ENCODE measurements at regions not wholly inside any gene's neighbourhood (a gene's known extent, or its start where the extent isn't known, plus 50 kb on each side); places are given as distances from the start of the nearest gene placed in this dataset.
A peak's percentile ranks its signal among the peaks of the same experiment; 100 is the strongest.

DNA sequence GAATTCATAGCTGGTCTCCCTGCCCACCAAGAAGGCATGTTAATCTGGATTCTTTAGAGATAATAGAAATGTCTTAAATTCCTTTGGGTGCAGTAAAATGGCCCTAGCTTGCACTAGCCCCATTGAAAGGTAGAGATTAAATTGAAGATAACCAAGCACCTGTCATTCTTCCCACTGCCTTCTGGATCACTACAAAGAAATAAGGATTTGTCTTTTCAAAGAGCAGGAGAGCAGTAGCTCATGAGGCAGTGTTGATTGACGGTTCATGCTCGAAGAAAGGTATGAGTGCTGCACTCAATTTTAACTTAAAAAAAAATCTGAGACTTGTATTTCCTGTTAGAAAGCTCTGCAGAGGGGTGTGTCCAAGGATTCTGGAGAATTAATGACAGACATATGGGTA lies 74.9 kb upstream of the F3 start:
- no peak overlapping the region for H3K4me3 ChIP-seq (ENCODE audit: low read length)
- peaks cover 48% of the 10 kb centered on the region for H3K4me1 ChIP-seq (ENCODE audit: control insufficient read depth, insufficient read depth, low read length)
- no peaks in the 10 kb centered on the region for H3K36me3 ChIP-seq (ENCODE audit: control insufficient read depth, insufficient read depth, low read length)
- no peak overlapping the region for H3K9ac ChIP-seq (ENCODE audit: low read length)
- H3K9me3 ChIP-seq (ENCODE audit: control insufficient read depth, low read length): no peaks in the 10 kb centered on the region
- no peaks in the 10 kb centered on the region for H3K27me3 ChIP-seq (ENCODE audit: control insufficient read depth, insufficient read depth, low read length)

DNA sequence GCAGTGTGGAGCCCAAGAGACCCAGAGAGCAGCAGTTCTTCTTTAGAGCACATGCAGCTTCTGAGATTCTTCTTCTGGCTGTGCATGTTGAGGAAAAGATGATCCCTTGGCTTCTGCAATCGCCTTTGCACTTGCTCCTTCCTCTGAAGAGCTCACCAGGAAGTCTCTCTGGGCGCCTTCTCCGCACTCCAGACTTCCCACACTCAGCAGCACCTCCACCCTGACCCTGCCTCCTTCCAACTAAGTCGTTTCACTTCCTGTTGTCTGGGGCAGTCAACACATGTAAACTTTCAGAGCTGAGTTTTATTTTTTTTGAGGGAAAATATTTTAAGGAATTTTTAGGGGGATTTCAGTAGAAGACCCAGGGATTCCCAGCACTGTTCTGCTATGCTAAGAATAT lies 73.4 kb upstream of the F3 start:
- H3K4me1 ChIP-seq (ENCODE audit: control insufficient read depth, insufficient read depth, low read length): peaks cover 43% of the 10 kb centered on the region
- no peaks in the 10 kb centered on the region for H3K9me3 ChIP-seq (ENCODE audit: control insufficient read depth, low read length)
- no peak overlapping the region for H3K4me3 ChIP-seq (ENCODE audit: low read length)
- H3K36me3 ChIP-seq (ENCODE audit: control insufficient read depth, insufficient read depth, low read length): no peaks in the 10 kb centered on the region
- no peaks in the 10 kb centered on the region for H3K27me3 ChIP-seq (ENCODE audit: control insufficient read depth, insufficient read depth, low read length)
- H3K9ac ChIP-seq (ENCODE audit: low read length): no peak overlapping the region

DNA sequence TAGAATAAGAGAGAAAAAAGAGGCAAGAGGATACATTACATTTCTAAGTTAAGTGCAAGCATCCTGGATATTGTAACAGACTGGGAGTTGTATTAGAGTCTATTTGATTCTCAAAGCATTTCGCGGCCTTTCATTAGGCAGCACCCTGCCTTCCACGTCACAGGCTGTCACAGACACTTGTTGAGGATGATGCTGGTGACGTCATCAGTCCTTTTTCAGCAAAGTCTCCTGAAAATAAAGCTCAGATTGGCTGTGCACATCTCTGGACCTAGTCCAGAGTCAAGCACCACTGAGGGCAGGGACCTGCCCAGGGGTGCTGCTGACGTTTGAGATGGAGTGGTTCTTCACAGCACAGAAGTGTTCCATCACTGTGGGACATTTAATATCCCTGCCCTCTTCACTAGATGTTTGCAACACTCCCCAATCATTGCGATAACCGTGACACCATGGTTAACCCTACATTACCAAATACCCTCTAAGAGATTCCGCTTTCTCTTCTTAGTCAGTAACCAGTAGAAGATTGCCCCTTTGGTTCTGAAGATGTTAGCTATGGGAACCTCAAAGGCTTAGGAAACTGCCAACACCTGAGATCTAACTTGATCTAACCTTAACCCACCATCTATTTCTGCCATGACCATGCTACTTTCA lies 72.7 kb upstream of the F3 start:
- Histone ChIP-seq H3K4me3 (ENCODE audit: low read length) (no peak overlapping the region), H3K27me3 (ENCODE audit: control insufficient read depth, insufficient read depth, low read length) (no peaks in the 10 kb centered on the region), H3K36me3 (ENCODE audit: control insufficient read depth, insufficient read depth, low read length) (no peaks in the 10 kb centered on the region), H3K4me1 (ENCODE audit: control insufficient read depth, insufficient read depth, low read length) (peaks cover 49% of the 10 kb centered on the region), H3K9me3 (ENCODE audit: control insufficient read depth, low read length) (no peaks in the 10 kb centered on the region), H3K9ac (ENCODE audit: low read length) (no peak overlapping the region)

DNA sequence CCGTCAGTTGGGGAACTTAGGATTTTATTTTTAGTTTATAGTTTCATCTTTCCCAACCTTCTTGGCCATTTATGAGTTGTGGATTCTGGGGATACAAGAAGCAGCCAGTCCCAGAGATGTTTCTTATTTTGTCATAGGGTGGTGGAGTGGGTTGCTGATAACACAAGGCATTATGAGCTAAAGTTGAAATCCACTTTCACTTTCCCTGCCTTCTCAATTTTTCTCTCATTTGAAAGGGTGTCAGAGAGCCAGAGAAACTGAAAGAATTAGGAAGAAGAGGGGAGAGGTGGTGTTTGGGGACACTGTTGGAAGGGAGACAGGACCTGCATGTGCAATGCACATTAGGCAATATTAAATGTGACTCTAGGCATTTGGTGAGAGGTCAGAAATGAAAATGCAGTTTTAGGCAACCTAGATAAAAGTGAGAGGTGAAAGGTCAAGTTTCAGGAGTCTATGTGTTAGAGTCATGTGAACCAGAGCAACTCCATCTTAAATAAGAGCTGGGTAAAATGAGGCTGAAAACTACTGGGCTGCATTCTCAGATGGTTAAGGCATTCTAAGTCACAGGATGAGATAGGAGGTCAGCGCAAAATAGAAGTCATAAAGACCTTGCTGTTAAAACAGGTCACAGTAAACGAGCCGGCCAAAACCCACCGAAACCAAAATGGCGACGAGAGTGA lies 71.1 kb upstream of the F3 start:
- Histone ChIP-seq H3K27me3 (ENCODE audit: control insufficient read depth, insufficient read depth, low read length) (no peaks in the 10 kb centered on the region), H3K9me3 (ENCODE audit: control insufficient read depth, low read length) (no peaks in the 10 kb centered on the region), H3K4me3 (ENCODE audit: low read length) (no peak overlapping the region), H3K36me3 (ENCODE audit: control insufficient read depth, insufficient read depth, low read length) (no peaks in the 10 kb centered on the region), H3K4me1 (ENCODE audit: control insufficient read depth, insufficient read depth, low read length) (peaks cover 65% of the 10 kb centered on the region), H3K9ac (ENCODE audit: low read length) (peak overlapping the region; percentile 6)

DNA sequence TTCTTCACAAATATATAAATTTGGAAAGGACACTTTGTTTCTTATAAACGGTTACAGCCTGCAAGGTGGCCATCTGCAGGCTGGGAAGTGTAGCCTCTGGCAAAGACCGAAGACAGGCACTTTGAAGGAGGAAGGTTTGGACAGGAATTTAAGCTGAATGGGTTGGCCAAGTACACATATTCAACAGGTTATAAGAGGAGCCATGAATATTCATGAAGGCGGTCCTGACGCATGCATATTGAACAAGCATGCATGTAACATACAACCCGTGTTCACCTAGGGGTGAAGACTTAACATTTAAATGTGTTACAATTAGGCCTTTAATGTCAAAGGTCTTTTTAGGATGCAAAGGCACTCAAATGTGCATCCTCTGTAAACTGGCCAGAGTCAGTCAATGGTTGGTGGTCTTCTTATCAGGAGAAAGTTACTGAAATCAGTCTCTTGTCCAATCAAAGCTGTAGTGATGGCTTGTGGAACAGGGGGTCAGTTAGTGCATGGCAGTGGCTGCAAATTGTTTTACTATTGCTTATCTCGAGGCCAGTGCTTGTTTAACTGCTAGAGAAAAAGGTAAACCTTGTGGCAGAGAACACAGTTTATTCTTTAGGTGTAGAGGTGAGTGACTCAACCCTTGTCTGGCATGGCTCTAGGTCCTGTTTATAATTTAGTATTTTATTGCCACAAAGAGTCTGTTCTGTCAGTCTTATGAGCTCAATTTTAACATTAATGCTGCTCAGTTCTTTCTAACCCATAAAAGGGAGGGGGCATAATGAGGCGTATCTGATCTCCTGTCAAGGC lies 70.3 kb upstream of the F3 start:
- Histone ChIP-seq H3K9ac (ENCODE audit: low read length) (peak overlapping the region; percentile 6), H3K36me3 (ENCODE audit: control insufficient read depth, insufficient read depth, low read length) (no peaks in the 10 kb centered on the region), H3K27me3 (ENCODE audit: control insufficient read depth, insufficient read depth, low read length) (no peaks in the 10 kb centered on the region), H3K4me3 (ENCODE audit: low read length) (no peak overlapping the region), H3K4me1 (ENCODE audit: control insufficient read depth, insufficient read depth, low read length) (peaks cover 73% of the 10 kb centered on the region), H3K9me3 (ENCODE audit: control insufficient read depth, low read length) (no peaks in the 10 kb centered on the region)

DNA sequence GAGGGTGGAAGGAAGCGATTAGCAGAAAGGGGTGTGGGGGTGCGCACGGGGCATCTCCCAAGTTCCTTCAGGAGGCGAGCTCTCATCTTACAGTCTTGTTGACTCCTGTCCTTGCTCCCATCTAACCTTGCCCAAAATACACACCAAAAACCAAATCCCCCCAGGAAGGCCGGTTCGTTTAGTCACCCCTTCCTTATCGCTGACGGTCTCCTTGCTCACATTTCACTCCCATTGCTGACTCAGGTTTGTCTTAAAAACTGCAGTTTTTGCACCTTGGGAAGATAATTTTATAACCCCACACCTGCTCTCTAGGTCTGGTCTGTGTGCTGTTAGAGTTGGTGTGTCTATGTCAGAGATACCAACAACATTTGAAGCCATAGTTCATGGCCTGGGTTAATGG lies 68.1 kb upstream of the F3 start:
- H3K4me1 ChIP-seq (ENCODE audit: control insufficient read depth, insufficient read depth, low read length): peaks cover 88% of the 10 kb centered on the region

DNA sequence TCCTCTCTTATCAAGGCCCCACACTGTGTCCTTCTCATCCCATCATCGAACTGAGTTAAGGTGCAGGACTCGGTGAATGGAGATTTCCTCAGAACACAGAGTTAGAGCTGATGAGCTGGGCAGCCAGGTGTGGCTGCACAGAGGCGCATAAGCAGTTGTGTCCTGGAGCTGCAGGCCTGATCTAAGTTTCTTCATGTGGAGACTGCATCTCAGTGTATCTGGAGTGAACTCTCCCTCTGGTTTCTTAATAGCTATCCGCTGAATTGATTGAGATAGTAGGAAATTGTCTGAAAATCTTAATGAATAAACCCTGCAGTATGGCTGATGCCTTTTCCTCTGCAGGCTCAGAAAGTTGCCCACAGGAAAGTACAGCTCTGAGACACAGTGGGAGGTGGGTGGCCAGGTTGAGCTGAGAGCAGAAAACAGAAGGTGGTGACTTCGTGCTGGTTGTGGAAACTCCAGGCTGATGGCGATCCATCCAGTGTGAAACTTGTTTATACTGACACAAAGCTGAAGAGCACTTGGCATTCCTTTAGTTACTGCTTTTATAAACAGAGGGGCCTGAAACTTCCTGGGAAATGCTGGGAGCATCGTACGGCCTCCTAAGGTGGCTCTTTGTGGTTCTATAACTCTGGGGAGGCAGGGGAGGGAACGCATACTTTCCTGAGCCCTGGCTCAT lies 67.4 kb upstream of the F3 start:
- Histone ChIP-seq H3K9ac (ENCODE audit: low read length) (no peak overlapping the region), H3K36me3 (ENCODE audit: control insufficient read depth, insufficient read depth, low read length) (no peaks in the 10 kb centered on the region), H3K9me3 (ENCODE audit: control insufficient read depth, low read length) (no peaks in the 10 kb centered on the region), H3K4me3 (ENCODE audit: low read length) (no peak overlapping the region), H3K4me1 (ENCODE audit: control insufficient read depth, insufficient read depth, low read length) (peaks cover 87% of the 10 kb centered on the region), H3K27me3 (ENCODE audit: control insufficient read depth, insufficient read depth, low read length) (no peaks in the 10 kb centered on the region)

More for the DNA sequence above, 68.1 kb upstream of the F3 start:
- no peaks in the 10 kb centered on the region for H3K36me3 ChIP-seq (ENCODE audit: control insufficient read depth, insufficient read depth, low read length)
- H3K4me3 ChIP-seq (ENCODE audit: low read length): no peak overlapping the region
- H3K9ac ChIP-seq (ENCODE audit: low read length): no peak overlapping the region
- H3K27me3 ChIP-seq (ENCODE audit: control insufficient read depth, insufficient read depth, low read length): no peaks in the 10 kb centered on the region
- no peaks in the 10 kb centered on the region for H3K9me3 ChIP-seq (ENCODE audit: control insufficient read depth, low read length)

DNA sequence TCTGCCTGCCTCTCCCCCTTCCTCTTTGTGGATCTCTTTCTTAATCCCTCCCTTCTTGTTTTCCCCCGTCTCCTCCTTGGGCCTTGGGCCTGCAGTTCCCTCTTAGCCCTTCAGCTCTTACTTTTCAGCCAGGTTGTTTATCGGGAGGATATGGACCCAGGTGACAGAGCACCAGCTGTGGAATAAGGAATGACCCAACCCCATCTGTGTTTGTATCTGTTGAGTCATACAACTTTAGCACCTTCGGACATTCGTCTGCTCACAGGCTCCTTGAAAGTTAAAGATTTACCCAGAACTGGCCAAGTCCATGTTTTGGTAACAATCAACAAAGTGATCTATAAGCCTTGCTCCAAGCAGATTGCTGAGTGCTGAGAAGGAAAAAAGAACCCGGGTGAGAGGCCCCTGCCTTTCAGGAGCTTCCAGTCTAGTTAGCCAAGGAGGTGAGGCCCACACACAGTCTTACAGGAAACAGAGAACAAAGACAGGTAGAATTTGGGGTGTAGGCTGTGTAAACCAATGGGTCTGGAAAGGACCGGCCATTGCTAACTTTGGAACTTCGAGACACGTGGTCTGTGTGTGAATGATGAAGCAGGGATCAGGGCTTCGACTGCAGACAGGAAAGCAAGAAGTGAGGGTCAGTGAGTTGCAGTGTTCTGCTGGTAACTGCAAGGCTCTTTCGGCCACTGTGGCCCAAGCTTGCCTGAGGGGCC lies 66.7 kb upstream of the F3 start:
- H3K4me1 ChIP-seq (ENCODE audit: control insufficient read depth, insufficient read depth, low read length): peaks cover 92% of the 10 kb centered on the region
- no peaks in the 10 kb centered on the region for H3K9me3 ChIP-seq (ENCODE audit: control insufficient read depth, low read length)
- no peaks in the 10 kb centered on the region for H3K27me3 ChIP-seq (ENCODE audit: control insufficient read depth, insufficient read depth, low read length)
- H3K9ac ChIP-seq (ENCODE audit: low read length): no peak overlapping the region
- no peak overlapping the region for H3K4me3 ChIP-seq (ENCODE audit: low read length)
- H3K36me3 ChIP-seq (ENCODE audit: control insufficient read depth, insufficient read depth, low read length): no peaks in the 10 kb centered on the region

DNA sequence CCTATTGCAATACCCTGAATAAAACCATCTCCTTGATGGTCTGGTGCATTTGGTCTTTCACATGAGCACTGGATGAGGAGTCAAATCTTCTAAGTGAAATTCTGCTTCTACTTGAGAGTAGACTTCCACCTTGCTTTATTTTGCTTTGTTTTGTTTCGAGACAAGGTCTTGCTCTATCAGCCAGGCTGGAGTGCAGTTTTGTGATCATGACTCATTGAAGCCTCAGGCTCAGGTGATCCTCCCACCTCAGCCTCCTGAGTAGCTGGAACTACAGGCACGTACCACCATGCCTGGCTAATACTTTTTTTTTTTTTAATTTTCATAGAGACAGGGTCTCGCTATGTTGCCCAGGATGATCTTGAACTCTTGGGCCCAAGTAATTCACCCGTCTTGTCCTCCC lies 65.8 kb upstream of the F3 start:
- H3K4me3 ChIP-seq (ENCODE audit: low read length): no peak overlapping the region
- no peak overlapping the region for H3K9ac ChIP-seq (ENCODE audit: low read length)
- no peaks in the 10 kb centered on the region for H3K27me3 ChIP-seq (ENCODE audit: control insufficient read depth, insufficient read depth, low read length)
- H3K4me1 ChIP-seq (ENCODE audit: control insufficient read depth, insufficient read depth, low read length): peaks cover 86% of the 10 kb centered on the region
- no peaks in the 10 kb centered on the region for H3K36me3 ChIP-seq (ENCODE audit: control insufficient read depth, insufficient read depth, low read length)
- no peaks in the 10 kb centered on the region for H3K9me3 ChIP-seq (ENCODE audit: control insufficient read depth, low read length)

DNA sequence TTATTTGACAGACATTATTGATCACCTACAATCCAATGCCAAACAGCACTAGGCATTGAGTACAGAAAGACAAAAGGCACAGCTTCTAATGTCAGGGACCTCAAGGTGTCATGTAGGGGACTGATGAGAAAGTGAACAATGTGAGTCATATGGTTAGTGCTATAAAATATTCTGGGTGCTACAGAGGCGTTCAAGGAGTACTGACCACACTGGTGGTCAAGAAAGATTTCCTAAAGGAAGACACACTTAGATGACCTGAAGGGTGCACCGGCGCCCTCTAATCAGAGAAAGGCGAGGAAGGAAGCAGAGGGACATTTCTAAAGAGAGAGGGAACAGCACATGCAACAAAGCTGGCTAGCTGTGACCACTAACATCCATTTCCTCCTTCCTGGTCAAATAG lies 64.9 kb upstream of the F3 start:
- no peaks in the 10 kb centered on the region for H3K27me3 ChIP-seq (ENCODE audit: control insufficient read depth, insufficient read depth, low read length)
- peaks cover 87% of the 10 kb centered on the region for H3K4me1 ChIP-seq (ENCODE audit: control insufficient read depth, insufficient read depth, low read length)
- H3K36me3 ChIP-seq (ENCODE audit: control insufficient read depth, insufficient read depth, low read length): no peaks in the 10 kb centered on the region
- no peaks in the 10 kb centered on the region for H3K9me3 ChIP-seq (ENCODE audit: control insufficient read depth, low read length)
- H3K4me3 ChIP-seq (ENCODE audit: low read length): no peak overlapping the region
- H3K9ac ChIP-seq (ENCODE audit: low read length): no peak overlapping the region

DNA sequence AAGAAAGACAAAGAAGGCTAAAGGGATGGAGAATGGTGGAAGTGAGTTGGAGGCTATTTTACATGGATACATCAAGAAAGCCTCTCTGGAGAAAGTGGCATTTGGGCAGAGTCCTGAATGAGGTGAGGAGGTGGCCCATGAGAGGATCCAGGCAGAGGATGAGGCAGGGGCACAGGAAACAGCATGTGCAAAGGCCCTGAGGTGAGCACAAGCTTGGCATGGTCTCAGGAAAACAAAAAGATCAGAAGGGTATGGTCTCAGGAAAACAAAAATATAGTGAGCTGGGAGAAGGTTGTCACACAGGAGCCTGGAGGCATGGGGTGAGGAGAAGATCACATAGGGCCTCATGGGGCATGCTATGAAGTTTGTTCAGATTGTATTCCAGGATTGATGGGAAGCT lies 62.1 kb upstream of the F3 start:
- Histone ChIP-seq H3K9me3 (ENCODE audit: control insufficient read depth, low read length) (no peaks in the 10 kb centered on the region), H3K36me3 (ENCODE audit: control insufficient read depth, insufficient read depth, low read length) (no peaks in the 10 kb centered on the region), H3K9ac (ENCODE audit: low read length) (no peak overlapping the region), H3K4me1 (ENCODE audit: control insufficient read depth, insufficient read depth, low read length) (peaks cover 79% of the 10 kb centered on the region), H3K4me3 (ENCODE audit: low read length) (no peak overlapping the region), H3K27me3 (ENCODE audit: control insufficient read depth, insufficient read depth, low read length) (peaks cover 4% of the 10 kb centered on the region)

Data from mucosa of stomach (tissue), 1 donor.